ENCODE measurements at regions not wholly inside any gene's neighbourhood (a gene's known extent, or its start where the extent isn't known, plus 50 kb on each side); places are given as distances from the start of the nearest gene placed in this dataset.

GRCh38 chr2:238633426-238634328 is 206.9 kb downstream of the ASB1 start:
- no peak for TF ChIP-seq CTCF (conservative IDR thresholded peaks at IDR 0.05; ENCODE audit: control insufficient read depth, insufficient read depth, low read depth, low read length)
- DNase-seq (ENCODE audit: low read depth), result no peak
- no peak overlapping the region for H3K4me3 ChIP-seq (ENCODE audit: control insufficient read depth, low read depth, low read length)

- TF ChIP-seq CTCF (conservative IDR thresholded peaks at IDR 0.05; ENCODE audit: control insufficient read depth, insufficient read depth, low read depth, low read length), result no peak
- DNase-seq (ENCODE audit: low read depth), result no peak
- no peak overlapping the region for H3K4me3 ChIP-seq (ENCODE audit: control insufficient read depth, low read depth, low read length)
These were observed 208.1 kb downstream of the ASB1 start for GRCh38 chr2:238634701-238635357.

- peak; percentile 87 for DNase-seq (ENCODE audit: low read depth)
- H3K4me3 ChIP-seq (ENCODE audit: control insufficient read depth, low read depth, low read length), result no peak overlapping the region
- TF ChIP-seq CTCF (conservative IDR thresholded peaks at IDR 0.05; ENCODE audit: control insufficient read depth, insufficient read depth, low read depth, low read length), result no peak
These were observed 208.9 kb downstream of the ASB1 start for GRCh38 chr2:238635647-238636051.

- no peak for TF ChIP-seq CTCF (conservative IDR thresholded peaks at IDR 0.05; ENCODE audit: control insufficient read depth, insufficient read depth, low read depth, low read length)
- DNase-seq (ENCODE audit: low read depth), result peak; percentile 86
These were observed 209.7 kb downstream of the ASB1 start for GRCh38 chr2:238636269-238637073.

GRCh38 chr2:238638100-238638981 is 209.5 kb upstream of the TWIST2 start:
- no peak overlapping the region for H3K4me3 ChIP-seq (ENCODE audit: control insufficient read depth, low read depth, low read length)
- no peak for TF ChIP-seq CTCF (conservative IDR thresholded peaks at IDR 0.05; ENCODE audit: control insufficient read depth, insufficient read depth, low read depth, low read length)
- no peak for DNase-seq (ENCODE audit: low read depth)

More at GRCh38 chr2:238636269-238637073, 209.7 kb downstream of the ASB1 start:
- H3K4me3 ChIP-seq (ENCODE audit: control insufficient read depth, low read depth, low read length), result no peak overlapping the region
